ENCODE measurements at regions not wholly inside any gene's neighbourhood (a gene's known extent, or its start where the extent isn't known, plus 50 kb on each side); places are given as distances from the start of the nearest gene placed in this dataset.
"Not testable (repeated sequence)": the region's sequence is repeated elsewhere in the genome, so short reads cannot be mapped to it uniquely, and the experiment has no call there.

GRCh38 chr1:101463195-101463594 lies 226.4 kb downstream of the S1PR1 start:
- DNase-seq (ENCODE audit: low read depth in 4 of 4, low spot score in 2 of 4), result no peak

DNA sequence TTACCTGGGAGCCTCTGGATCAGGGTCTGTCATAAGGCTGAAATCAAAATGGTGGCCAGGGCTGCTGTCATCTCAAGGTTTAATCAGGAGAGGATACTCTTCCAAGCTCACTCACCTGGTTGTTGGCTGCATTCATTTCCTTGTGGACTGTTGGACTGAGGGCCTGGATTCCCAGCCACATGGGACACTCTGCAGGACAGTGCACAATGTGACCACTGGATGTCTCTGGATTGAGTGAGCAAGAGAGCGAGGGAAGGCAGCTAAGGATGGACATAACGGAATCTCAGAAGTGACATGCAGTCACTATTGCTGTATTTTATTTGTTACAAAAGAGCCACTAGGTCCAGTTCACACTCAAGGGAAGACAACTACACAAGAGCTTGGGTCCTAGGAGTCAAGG lies 229.1 kb downstream of the S1PR1 start:
- no peak for DNase-seq (ENCODE audit: low read depth in 4 of 4, low spot score in 2 of 4)

GRCh38 chr1:101474039-101474665 lies 237.3 kb downstream of the S1PR1 start:
- DNase-seq (ENCODE audit: low read depth in 4 of 4, low spot score in 2 of 4), result no peak

DNA sequence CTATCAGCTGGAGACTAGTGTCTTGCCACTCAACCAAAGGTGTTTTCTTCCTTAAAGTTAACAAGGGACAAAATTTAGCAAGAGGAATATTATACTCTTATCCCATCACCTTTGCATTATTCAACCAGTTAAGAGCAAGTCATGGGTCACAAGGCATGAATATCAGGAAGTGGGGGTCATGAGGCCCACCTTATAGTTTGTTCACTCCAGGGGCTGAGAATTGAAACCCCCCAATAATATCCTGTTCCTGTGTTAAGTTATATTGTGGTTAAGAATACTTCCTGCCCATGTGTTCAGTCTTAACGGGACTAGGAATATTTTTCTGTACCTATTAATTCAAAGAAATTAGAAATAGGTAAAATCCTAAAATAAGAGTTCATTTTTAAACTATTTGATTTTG lies 239.7 kb downstream of the S1PR1 start:
- DNase-seq (ENCODE audit: low read depth in 4 of 4, low spot score in 2 of 4), result no peak

- no peak for DNase-seq (ENCODE audit: low read depth in 4 of 4, low spot score in 2 of 4)
Measured at GRCh38 chr1:101479945-101480344, 243.1 kb downstream of the S1PR1 start.

- DNase-seq (ENCODE audit: low read depth in 4 of 4, low spot score in 2 of 4), result no peak
Measured at GRCh38 chr1:101482306-101482705, 245.5 kb downstream of the S1PR1 start.

- peak in 2 of 4 donors; percentile 4 to 6 for DNase-seq (ENCODE audit: low read depth in 4 of 4, low spot score in 2 of 4)
Measured at GRCh38 chr1:101483982-101484688, 247.3 kb downstream of the S1PR1 start.

DNA sequence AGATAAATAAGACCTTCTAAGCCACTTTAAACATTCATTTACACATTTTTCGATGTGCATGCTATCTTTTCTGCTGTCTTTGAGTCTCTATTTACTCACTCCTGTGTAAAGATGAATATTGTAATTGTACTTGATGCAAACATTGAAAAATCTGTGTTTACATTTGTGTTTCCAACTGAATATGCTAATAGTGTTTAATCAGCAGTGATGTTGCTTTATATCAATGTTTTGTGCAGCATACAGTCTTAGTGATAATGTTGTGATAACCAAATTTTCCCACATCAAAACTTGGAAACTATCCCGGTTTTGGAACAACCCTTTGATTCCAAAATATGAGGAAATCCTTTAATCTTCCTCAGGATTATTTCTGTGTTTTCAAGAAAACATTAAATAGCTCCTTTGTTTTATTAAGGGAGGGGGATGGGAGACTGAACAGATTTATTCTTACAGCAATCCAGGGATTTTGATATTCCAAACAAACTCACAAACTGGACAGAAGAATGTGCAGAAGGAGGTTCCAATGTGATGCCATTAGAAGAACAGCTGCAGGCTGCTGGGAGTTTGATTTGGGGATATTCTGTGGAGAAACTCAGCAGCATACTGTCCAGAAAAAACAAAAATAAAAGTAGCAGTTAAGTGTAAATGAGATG lies 248.0 kb downstream of the S1PR1 start:
- peak in 2 of 4 donors; percentile 23 to 27 for DNase-seq (ENCODE audit: low read depth in 4 of 4, low spot score in 2 of 4)

DNA sequence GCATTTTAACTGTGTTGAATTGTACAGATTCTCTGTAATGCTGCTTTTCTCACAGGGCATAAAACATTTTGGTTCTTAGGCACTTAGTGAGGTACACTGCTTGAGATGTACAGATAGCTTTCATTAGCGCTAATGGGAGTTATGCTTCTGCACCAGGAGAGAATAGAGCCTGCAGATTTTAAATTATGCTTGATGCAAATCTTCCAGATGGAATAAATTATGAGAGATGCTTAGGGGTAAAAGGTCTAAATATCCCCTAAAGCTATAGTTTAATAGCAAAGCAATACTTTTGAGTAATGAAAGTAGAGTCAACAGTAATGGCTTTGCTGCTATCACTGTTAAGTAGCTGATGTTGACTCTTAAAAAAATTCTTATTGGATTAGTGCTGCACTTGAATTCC lies 248.9 kb downstream of the S1PR1 start:
- no peak for DNase-seq (ENCODE audit: low read depth in 4 of 4, low spot score in 2 of 4)

GRCh38 chr1:101492144-101492543 lies 255.3 kb downstream of the S1PR1 start:
- not testable (repeated sequence) for DNase-seq (ENCODE audit: low read depth in 4 of 4, low spot score in 2 of 4)

GRCh38 chr1:101493920-101494319 lies 257.1 kb downstream of the S1PR1 start:
- not testable (repeated sequence) for DNase-seq (ENCODE audit: low read depth in 4 of 4, low spot score in 2 of 4)

- no peak for DNase-seq (ENCODE audit: low read depth in 4 of 4, low spot score in 2 of 4)
Measured at GRCh38 chr1:101496109-101496508, 259.3 kb downstream of the S1PR1 start.

DNA sequence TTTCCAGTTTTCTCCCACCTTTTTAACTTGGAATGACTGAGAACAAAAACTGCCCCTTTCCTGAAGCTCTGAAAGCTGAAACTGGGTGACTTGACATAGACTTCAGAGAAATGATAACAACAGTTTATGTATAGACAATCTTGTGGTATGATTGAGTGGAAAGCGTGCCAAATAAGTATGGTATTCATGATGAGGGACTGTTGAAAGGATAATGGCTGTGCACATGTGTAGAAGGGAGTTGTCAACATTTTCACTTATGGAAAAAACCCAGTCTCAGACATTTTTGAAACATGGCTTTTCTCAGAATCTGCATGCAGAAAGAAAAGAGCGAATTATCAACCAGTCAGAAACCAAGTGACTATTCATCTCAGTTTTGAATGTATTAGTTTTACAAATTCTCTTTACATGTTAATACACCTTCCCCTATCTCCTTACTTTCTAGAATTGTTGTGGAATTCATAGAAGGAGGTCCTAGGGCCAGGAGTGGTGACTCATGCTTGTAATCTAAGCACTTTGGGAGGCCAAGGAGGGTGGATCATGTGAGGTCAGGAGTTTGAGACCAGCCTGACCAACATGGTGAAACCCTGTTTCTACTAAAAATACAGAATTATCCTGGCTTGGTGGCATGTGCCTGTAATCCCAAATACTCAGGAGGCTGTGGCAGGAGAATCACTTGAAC lies 261.2 kb downstream of the S1PR1 start:
- DNase-seq (ENCODE audit: low read depth in 4 of 4, low spot score in 2 of 4), result no peak

- DNase-seq (ENCODE audit: low read depth in 4 of 4, low spot score in 2 of 4), result not testable (repeated sequence)
Measured at GRCh38 chr1:101504106-101504505, 267.3 kb downstream of the S1PR1 start.

DNA sequence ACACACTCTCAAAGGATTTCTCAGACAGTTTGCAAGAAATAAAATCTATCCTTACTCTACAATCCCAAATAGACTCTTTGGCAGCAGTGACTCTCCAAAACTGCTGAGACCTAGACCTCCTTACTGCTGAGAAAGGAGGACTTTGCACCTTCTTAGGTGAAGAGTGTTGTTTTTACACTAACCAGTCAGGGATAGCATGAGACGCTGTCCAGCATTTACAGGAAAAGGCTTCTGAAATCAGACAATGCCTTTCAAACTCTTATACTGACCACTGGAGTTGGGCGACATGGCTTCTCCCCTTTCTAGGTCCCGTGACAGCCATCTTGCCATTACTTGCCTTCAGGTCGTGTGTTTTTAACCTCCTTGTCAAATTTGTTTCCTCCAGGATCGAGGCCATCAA lies 268.4 kb downstream of the S1PR1 start:
- not testable (repeated sequence) for DNase-seq (ENCODE audit: low read depth in 4 of 4, low spot score in 2 of 4)

- DNase-seq (ENCODE audit: low read depth in 4 of 4, low spot score in 2 of 4), result no peak
Measured at GRCh38 chr1:101506541-101507164, 269.8 kb downstream of the S1PR1 start.

DNA sequence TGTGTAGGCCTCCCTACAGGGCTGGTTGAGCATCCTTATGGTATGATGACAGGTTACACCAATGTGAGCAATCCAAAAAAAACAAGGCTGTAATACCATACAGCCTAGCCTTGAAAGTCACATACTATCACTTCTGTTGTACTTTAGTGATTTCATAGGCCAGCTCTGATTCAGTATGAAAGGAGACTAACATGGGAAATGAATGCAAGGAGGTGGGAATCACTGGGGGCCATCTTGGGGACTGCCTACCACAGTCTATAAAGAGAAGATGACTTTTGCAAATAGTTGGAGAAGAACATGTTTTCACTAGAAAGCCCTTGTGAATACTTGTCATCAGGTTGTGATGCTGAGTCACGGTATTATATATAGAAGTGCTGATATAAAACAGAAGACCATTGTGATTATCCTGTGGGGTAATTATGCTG lies 270.7 kb downstream of the S1PR1 start:
- no peak for DNase-seq (ENCODE audit: low read depth in 4 of 4, low spot score in 2 of 4)

- no peak for DNase-seq (ENCODE audit: low read depth in 4 of 4, low spot score in 2 of 4)
Measured at GRCh38 chr1:101508913-101509312, 272.1 kb downstream of the S1PR1 start.

- no peak for DNase-seq (ENCODE audit: low read depth in 4 of 4, low spot score in 2 of 4)
Measured at GRCh38 chr1:101509370-101509769, 272.6 kb downstream of the S1PR1 start.

- no peak for DNase-seq (ENCODE audit: low read depth in 4 of 4, low spot score in 2 of 4)
Measured at GRCh38 chr1:101511202-101511891, 274.5 kb downstream of the S1PR1 start.

Data from left renal cortex interstitium (tissue), 4 donors.